ENCODE measurements at regions not wholly inside any gene's neighbourhood (a gene's known extent, or its start where the extent isn't known, plus 50 kb on each side); places are given as distances from the start of the nearest gene placed in this dataset.

GRCh38 chr10:106520698-106521097 lies 643.8 kb downstream of the SORCS1 start:
- DNase-seq = no peak

DNA sequence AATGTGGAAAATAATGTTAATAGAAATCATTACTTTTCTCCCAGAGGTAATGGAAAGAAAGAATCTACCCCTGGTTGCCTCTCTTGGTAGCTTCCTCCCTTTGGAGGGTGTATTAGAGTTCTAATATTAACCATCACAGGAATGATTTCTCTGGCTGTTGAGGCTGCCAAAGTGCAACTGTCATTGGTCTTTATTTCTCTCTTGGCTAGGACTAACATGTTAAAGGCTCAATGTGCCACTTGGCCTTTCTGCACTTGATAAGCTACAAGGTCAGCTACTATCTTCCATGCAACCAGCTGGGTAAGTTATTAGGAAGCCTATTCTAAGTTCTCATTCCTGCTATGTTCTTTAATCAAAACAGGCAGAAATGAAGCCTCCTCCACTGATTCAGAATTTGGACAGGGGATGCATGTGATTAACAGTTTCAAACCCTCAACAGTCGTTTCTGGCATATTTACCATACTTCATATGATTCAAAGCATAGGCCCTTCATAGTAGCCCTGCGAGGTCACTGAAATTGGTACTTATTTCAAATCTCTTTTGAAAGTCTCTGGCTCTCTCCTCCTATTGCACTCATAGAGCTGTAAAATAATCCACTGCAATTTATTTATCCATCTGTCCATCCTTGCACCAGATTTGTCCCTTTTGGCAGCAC lies 645.0 kb downstream of the SORCS1 start:
- DNase-seq = no peak

DNA sequence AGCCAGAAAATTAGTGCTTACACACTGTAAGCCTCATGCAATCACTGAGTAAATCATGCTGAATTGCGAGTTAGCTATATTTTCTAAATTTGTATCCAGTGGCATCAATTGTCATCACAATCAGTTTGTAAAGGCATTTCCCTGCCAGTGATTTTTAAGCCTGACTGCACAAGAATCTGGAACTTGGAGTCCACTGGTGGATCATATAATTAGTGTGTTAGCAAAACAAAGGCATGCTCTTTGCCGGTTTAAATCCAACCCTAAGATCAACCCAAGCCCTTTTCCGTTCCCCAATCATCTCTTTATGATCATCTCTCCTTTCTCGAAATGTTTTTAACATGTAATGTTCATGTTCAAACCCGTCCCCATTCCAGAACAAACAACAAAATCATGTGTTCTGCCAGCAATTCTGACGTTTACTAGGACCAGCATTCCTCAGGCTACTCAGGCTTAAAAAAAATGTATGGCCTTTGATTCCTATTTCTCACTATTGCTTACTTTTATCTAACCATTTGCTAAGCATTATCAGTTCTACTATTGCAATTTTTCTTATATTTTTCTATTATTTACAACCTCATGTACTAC lies 649.2 kb downstream of the SORCS1 start:
- DNase-seq = no peak

DNA sequence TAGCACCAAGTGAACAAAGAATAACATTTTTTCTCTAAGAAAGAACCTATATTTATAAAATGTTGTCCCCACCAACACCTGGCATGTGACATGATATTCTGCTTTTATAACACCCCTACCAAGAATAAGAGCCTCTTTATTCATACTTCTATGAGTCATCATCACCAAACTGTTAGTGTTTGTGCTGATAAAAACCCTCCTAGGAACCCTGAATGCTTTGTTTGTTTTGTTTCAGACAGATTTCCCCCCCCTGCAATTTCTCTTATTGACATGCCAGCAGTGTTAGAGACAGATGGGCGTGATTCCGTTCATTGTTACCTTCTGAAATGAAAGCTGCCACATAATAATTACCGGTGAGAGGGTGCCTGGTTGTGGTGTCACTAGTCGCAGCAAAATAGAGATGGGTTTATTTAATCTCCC lies 651.1 kb downstream of the SORCS1 start:
- DNase-seq = no peak

DNA sequence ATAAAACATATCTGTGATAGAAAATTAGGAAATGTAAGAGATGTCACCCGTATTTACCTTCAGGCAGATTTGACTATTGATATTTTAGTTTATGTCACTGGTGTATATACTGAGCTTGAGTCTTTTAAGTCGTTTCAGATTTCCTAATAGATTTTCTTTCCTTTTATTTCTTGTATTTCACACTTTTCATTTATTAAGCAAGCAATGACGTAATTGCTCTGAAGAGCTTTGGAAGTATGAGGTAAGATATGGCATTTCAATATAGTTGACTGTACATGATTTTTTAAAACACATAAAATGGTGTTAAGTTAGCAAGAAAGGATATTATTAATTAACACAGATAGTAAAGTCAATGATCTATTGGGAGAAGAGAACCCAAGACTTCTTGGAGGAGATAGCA lies 652.6 kb downstream of the SORCS1 start:
- DNase-seq = no peak

- DNase-seq = no peak
Observed at GRCh38 chr10:106508950-106509349, 655.6 kb downstream of the SORCS1 start.

- DNase-seq = no peak
Observed at GRCh38 chr10:106506526-106507283, 657.8 kb downstream of the SORCS1 start.

DNA sequence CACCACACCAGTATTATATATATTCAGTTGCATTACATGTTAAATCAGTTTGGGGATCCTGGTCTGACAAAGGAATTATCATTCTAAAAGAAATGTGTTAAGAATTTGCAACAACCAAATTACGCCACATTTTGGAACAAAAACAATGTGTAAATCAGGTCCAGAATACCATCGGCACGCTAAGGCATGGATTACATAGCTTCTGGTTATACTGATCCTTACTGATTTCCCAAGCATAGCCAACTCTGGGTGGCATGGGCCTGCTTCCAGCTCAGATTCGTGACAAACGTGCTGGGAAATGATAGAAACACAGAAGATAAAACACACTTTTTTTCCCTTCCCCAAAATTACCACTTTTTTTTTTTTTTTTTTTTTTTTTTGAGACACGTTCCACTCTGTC lies 660.0 kb downstream of the SORCS1 start:
- no peak for DNase-seq

- DNase-seq = no peak
Observed at GRCh38 chr10:106502641-106503040, 661.9 kb downstream of the SORCS1 start.

DNA sequence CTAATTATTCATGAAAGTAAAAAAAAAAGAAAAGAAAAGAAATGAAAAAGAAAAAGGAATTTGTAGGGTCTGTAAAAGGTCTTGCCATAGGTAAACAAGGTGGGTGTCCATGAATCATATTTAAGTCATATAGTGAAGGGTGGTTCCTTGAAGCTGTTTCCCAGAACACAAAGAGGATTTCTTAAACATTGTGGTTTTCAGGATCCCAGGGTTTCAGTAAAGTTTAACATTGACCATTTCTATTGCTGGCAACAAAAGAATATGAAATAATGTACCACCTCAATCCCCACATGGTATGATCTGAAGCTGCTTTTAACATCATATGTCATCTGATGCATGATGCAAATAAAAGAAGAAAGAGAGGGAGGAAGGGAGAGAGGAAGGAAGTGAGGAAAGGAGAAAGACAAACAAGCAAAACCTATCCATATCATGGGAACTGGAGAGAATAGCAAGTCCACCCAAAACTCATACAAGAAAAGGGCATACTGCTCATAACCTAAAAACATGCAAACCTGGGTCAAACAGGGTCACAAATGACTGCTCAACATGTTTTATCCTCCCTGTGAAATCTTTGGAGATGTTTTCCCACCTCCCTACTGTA lies 663.5 kb downstream of the SORCS1 start:
- no peak for DNase-seq

DNA sequence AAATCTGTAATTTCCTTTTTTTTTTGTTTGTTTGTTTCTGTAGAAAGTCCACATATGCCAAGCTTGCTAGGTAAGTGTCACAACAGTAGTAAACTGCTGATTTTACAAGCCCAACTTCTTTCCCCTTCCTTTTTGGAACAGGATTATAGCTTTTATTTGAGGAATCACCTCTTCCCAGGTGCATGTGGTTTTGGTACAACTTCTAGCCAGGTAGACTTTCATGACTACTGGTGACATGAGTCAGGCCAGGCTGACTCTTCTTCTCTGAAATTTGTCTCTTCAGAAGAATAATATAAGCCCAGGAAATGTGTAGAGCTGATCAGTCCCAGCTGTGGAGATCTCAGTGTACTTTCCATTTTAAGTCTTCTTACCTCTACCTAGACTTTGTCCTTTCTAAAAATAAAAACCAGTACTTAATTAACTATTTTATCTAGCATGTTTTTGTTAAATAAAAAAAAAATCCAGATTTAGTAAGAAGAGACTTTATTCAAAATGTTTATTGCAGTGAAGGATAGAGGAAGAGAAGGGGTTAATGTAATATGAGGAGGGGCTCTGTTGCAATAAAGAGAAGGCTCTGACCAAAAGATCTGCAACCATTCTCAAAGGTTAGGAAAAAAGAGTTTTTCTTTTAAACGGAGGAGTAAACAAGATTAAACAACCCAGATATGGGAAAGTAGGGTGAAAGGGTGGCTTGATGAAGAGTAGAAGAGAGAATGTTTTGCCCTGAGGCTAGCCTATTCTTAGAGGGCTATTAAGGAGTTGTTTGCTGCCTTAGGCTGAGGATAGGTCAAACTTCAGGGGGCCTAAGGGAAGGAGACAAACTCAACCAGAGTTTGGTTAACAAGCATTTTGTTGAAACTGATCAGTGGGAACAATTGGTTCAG lies 664.2 kb downstream of the SORCS1 start:
- DNase-seq = no peak

DNA sequence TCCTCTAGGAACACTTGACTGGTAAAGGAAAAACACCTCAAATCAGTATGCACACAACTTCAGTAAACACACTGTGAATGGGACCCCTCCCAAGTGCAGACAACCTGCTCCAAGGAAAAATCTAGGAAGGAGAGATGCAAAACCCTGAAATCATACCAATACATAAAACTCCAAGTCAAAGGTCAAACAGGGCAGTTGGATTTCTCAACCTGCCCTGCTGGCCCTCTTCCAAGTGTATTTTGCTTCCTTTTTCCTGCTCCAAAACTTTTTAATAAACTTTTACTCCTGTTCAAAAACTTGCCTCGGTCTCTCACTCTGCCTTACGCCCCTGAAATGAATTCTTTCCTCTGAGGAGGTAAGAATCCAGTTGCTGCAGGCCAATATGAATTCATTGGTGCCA lies 665.1 kb downstream of the SORCS1 start:
- DNase-seq = no peak

DNA sequence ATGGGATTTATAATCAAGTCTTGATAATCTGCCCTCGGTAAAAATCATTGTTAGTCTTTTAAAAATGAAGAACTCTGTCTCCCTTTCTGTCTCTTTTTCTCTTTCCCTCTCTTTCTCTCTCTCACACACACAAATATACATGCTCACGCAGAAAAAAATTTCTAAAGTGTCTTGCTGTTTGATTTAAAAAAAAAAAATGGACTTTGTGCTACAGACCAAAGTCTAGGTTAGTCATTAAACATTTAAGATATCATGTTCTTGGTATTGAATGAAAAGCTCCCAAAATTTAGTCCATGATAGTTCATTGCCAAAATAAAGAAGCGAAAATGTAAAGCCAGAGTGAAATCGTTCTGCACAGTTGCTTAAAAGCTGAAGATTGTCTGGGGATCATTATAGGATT lies 665.8 kb downstream of the SORCS1 start:
- DNase-seq = no peak

DNA sequence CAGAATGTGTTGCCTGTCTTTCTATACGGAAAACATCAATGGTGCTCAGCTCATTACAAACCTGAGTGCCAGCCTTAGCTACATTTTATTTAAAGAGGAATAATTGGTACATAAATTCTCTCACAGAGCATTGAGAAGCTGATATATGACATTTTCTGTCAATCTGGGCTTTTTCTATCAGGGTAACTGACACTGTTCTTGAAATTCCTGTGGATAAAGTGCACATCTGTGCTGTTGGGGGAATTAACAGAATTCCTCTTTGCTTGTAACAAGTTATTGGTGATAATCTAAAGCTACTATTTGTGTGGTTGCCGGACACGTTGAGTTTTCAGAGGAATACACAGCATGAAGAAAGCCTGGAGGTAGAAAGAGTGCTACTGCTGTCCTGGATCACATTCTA lies 668.6 kb downstream of the SORCS1 start:
- DNase-seq = no peak

- no peak for DNase-seq
Observed at GRCh38 chr10:106493751-106494150, 670.8 kb downstream of the SORCS1 start.

GRCh38 chr10:106493226-106493625 lies 671.3 kb downstream of the SORCS1 start:
- no peak for DNase-seq

- DNase-seq = no peak
Observed at GRCh38 chr10:106487726-106488125, 676.8 kb downstream of the SORCS1 start.

DNA sequence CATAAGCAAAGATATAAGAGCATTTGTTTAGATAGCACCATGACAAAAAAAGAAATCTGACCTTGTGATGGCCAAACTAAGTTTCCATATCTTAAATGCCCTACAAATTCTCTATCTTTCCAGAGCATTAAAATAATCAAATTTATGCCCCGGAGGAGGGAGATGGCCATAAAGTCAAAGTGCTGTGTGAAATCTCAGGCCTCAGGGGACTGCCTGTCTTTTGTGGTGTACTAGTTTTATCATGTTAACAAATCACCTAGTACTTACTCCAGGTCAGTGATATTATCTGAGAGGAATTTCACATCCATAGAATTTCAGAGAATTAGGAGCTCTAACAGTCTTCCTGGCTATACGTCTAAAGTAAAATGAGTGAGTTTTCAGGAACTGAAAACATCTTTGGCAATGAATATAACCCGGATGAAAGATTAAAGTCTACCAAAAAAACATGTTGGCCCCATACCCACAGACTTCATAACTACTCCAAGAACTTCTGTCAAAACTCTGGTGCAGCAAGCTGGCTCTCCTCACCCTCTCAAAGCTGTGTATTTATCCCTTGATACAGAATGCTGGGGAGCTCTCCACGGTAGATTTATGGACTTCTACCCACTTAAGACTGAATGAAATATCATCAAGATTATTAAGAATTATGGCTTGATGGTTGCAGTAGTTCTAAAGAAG lies 682.8 kb downstream of the SORCS1 start:
- no peak for DNase-seq

GRCh38 chr10:106479636-106480035 lies 684.9 kb downstream of the SORCS1 start:
- DNase-seq = no peak

GRCh38 chr10:106474876-106475275 lies 689.6 kb downstream of the SORCS1 start:
- no peak for DNase-seq

DNA sequence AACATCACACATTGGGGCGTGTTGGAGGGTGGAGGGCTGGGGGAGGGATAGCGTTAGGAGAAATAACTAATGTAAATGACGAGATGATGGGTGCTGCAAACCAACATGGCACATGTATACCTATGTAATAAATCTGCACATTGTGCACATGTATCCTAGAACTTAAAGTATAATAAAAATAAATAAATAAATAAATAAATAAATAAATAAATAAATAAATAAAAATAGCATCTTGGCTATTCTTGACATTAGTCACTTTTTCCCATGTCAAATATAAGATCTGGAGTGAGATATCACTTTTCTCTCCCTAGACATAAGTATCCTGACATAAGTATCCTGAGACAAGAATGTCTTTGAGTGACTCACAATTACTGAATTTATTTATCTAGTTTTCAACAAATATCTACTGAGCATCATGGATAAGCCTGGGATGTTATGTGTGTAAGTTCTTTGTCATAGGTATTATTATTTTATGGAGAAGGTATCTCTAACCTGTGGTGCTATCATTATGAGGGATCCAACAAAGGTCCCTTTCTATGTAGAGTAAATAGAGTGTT lies 691.3 kb downstream of the SORCS1 start:
- no peak for DNase-seq

- DNase-seq = no peak
Observed at GRCh38 chr10:106467506-106467905, 697.0 kb downstream of the SORCS1 start.
